Transverse colon (tissue), 4 donors: ENCODE measurements at regions not wholly inside any gene's neighbourhood (a gene's known extent, or its start where the extent isn't known, plus 50 kb on each side); places are given as distances from the start of the nearest gene placed in this dataset.

ENCODE experiments used
- DNase-seq: peaks from one replicate; pipeline ENCODE4 v3.0.0-alpha.2; 2019
- H3K27ac ChIP-seq, 4 donors: fragments of 200-600 bp; sonication (generic); 2 replicates each; pipeline ENCODE4 v1.5.1; 2016 to 2018; ENCODE audit warnings: inconsistent platforms in 4 of 4
- H3K27me3 ChIP-seq: fragments of 200-600 bp; sonication (generic); 2 replicates; pipeline ENCODE4 v1.5.1; 2017; ENCODE audit warnings: inconsistent platforms
- H3K36me3 ChIP-seq, 4 donors: fragments of 200-600 bp; sonication (generic); 2 replicates each; pipeline ENCODE4 v1.5.1; 2017 to 2019; ENCODE audit warnings: inconsistent platforms in 4 of 4
- H3K4me1 ChIP-seq, 4 donors: fragments of 200-600 bp; sonication (generic); 2 replicates each; pipeline ENCODE4 v1.5.1; 2017 to 2020; ENCODE audit warnings: inconsistent platforms in 4 of 4
- H3K4me3 ChIP-seq, 4 donors: fragments of 200-600 bp; sonication (generic); 1 replicate in 1 of 4; 2 replicates in 3 of 4; pipeline versions ENCODE4 v1.5.1 to v1.6.1; 2017 to 2019; ENCODE audit warnings: inconsistent platforms in 4 of 4
- H3K9me3 ChIP-seq, 2 donors: fragments of 200-600 bp; sonication (generic); 2 replicates each; pipeline ENCODE4 v1.5.1; 2017 to 2019; ENCODE audit warnings: inconsistent platforms in 2 of 2
- EP300 ChIP-seq: sonication (generic); formaldehyde crosslinking; IDR thresholded peaks from one replicate; pipeline ENCODE4 v1.6.1; 2017; ENCODE audit warnings: antibody characterized with exemption, low read depth
- POLR2A ChIP-seq: fragments of 450-650 bp; IDR thresholded peaks from one replicate; pipeline ENCODE4 v1.6.1; 2016; ENCODE audit warnings: antibody characterized with exemption, mild to moderate bottlenecking, moderate library complexity
- POLR2AphosphoS5 ChIP-seq, 3 donors: sonication (generic); formaldehyde crosslinking; IDR thresholded peaks; one replicate each; pipeline ENCODE4 v1.6.1; 2016; ENCODE audit warnings: antibody characterized with exemption in 3 of 3
- WGBS, 2 donors: methylation state at CpG; one replicate each; pipeline ENCODE4 v1.1.5; 2018; ENCODE audit warnings: low coverage in 1 of 2; 5-methylcytosine and 5-hydroxymethylcytosine counted together
- in situ Hi-C, 4 donors: fragments of 200-750 bp; cut with MboI; loops; one replicate each; pipeline versions ENCODE4 v1.15.0 to v1.15.1; 2017; ENCODE audit warnings: low sequenced_read_pairs in 3 of 4, low pct_ligation_motif_present in 1 of 4, low pct_unique_long_range_greater_than_20kb in 1 of 4
- intact Hi-C: fragments of 100-400 bp; cut with DNase I; formaldehyde crosslinking; loops from one replicate; pipeline ENCODE4 v1.15.1; 2023; ENCODE audit warnings: low total_unique reads
- TF ChIP-seq, protein P1 (sequence below), 5 experiments: fragments of 200-600 bp in 3 of 5; fragments of 450-650 bp in 2 of 5; sonication (generic) in 3 of 5; IDR thresholded peaks; 1 replicate in 2 of 5; 2 replicates in 3 of 5; pipeline ENCODE4 v1.5.1; 2016 to 2017; ENCODE audit warnings: antibody characterized with exemption in 5 of 5, inconsistent platforms in 3 of 5, mild to moderate bottlenecking in 2 of 5, moderate library complexity in 1 of 5

DNA sequence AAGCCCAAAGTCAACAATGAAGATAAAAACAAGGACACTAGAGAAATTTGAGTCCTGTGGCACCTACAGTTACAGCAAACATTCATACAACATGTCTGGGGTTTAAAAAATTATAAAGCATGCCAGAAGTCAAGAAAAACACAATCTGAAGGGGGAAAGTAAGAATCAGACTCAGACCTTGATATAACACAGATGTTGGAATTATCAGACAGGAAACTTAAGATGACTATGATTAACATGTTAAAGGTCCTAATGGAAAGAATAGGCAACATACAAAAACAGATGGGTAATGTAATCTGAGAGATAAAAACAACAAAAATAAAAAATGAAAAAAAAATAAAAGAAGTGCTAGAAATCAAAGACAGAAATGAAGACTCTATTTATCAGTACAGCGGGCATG lies 446.5 kb downstream of the SPRY1 start:
- 88 to 100% methylated on average over 1 of the region's 1 CpG for WGBS, 2 donors
- H3K27ac ChIP-seq = no peak overlapping the region
- no peaks in the 10 kb centered on the region for H3K36me3 ChIP-seq
- DNase-seq = no peak
- intact Hi-C loops (loop anchor here (5.0 kb wide), 1 partner anchor 261 kb away; no protein-coding TSS in a partner anchor), in situ Hi-C loops (no loop called here)
- no peaks in the 10 kb centered on the region for H3K27me3 ChIP-seq
- no peak overlapping the region for H3K4me3 ChIP-seq
- TF ChIP-seq POLR2AphosphoS5 (IDR thresholded peaks at IDR 0.05) (no peak), POLR2A (no peak), EP300 (no peak)
- TF ChIP-seq, protein P1, sequence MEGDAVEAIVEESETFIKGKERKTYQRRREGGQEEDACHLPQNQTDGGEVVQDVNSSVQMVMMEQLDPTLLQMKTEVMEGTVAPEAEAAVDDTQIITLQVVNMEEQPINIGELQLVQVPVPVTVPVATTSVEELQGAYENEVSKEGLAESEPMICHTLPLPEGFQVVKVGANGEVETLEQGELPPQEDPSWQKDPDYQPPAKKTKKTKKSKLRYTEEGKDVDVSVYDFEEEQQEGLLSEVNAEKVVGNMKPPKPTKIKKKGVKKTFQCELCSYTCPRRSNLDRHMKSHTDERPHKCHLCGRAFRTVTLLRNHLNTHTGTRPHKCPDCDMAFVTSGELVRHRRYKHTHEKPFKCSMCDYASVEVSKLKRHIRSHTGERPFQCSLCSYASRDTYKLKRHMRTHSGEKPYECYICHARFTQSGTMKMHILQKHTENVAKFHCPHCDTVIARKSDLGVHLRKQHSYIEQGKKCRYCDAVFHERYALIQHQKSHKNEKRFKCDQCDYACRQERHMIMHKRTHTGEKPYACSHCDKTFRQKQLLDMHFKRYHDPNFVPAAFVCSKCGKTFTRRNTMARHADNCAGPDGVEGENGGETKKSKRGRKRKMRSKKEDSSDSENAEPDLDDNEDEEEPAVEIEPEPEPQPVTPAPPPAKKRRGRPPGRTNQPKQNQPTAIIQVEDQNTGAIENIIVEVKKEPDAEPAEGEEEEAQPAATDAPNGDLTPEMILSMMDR (IDR thresholded peaks at IDR 0.05) = no peak
- H3K9me3 ChIP-seq = no peaks in the 10 kb centered on the region
- H3K4me1 ChIP-seq = peaks cover 0 to 3% (median 0%) of the 10 kb centered on the region in 4 donors

DNA sequence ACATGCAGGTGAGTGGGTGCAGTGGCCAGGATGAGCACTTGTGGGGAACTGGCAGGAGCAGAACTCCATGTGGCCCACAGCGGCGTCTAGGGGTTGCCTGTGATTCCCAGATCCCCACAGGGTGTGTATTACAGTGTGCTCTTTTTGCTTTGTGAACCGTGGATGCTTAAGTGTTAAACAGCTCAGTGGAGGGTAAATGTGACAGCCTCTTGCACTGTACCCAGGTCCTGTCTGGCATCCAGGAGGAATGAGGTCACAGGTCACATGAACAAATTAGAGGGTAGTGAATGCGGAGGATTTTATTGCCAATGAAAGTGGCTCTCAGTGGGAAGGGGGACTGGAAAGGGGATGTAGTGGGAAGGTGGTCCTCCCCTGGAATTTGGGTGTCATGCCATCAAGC lies 447.8 kb downstream of the SPRY1 start:
- TF ChIP-seq POLR2A (no peak), EP300 (no peak), POLR2AphosphoS5 (IDR thresholded peaks at IDR 0.05) (no peak)
- TF ChIP-seq, protein P1 (IDR thresholded peaks at IDR 0.05) = no peak
- no peak overlapping the region for H3K27ac ChIP-seq

DNA sequence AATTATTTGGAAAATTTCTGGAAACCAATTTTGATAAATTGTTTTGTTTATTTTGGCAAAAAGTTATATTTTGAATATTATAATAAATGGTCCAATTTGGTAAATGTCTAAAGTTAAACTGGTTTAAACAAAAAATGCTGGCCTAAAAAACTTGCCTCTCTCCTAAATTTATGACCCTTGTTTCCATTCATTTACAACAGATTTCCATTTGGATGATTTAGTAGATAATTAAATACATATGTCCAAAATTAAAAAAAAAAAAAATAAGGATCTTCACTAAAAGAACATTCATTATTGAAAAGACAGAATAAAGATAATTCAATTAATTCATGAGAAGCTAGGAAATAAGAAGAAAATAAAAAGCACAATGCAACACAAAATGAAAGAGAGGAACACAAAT lies 449.5 kb downstream of the SPRY1 start:
- no peak for DNase-seq
- peaks cover 0 to 3% (median 0%) of the 10 kb centered on the region in 4 donors for H3K4me1 ChIP-seq
- intact Hi-C loops (no loop called here), in situ Hi-C loops (no loop called here)
- TF ChIP-seq POLR2A (no peak), POLR2AphosphoS5 (IDR thresholded peaks at IDR 0.05) (no peak), EP300 (no peak)
- TF ChIP-seq, protein P1 (IDR thresholded peaks at IDR 0.05) = no peak
- H3K9me3 ChIP-seq = no peaks in the 10 kb centered on the region
- H3K27me3 ChIP-seq = no peaks in the 10 kb centered on the region
- H3K27ac ChIP-seq = no peak overlapping the region
- H3K36me3 ChIP-seq = no peaks in the 10 kb centered on the region
- H3K4me3 ChIP-seq = no peak overlapping the region

More for the DNA sequence above, 447.8 kb downstream of the SPRY1 start:
- Histone ChIP-seq H3K4me1 (peaks cover 0 to 3% (median 0%) of the 10 kb centered on the region in 4 donors), H3K4me3 (no peak overlapping the region), H3K27me3 (no peaks in the 10 kb centered on the region), H3K36me3 (no peaks in the 10 kb centered on the region), H3K9me3 (no peaks in the 10 kb centered on the region)
- intact Hi-C loops = loop anchor here (5.0 kb wide), 1 partner anchor 262 kb away; no protein-coding TSS in a partner anchor
- 73% methylated on average over 4 of the region's 4 CpGs; no CpG with 5 or more reads in 1 of the 2 donors for WGBS, 2 donors
- DNase-seq = no peak
- in situ Hi-C loops = no loop called here

DNA sequence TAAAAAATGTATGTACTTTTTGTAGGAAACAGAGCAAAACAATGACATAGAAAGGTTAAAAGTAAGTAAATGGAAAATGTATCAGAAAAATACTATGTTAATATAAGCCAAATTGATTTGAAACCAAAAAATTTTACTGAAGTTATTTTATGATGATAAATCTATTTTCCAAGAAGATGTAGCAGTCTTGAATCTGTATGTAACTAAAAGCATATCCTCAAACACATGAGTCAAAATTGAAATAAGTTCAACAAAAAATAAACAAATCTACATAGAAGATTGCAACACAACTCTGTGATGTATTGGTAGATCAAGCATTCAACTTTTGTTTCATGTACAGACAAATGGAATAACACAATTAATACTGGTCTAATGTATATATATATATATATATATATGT lies 450.0 kb downstream of the SPRY1 start:
- TF ChIP-seq POLR2AphosphoS5 (IDR thresholded peaks at IDR 0.05) (no peak), EP300 (no peak), POLR2A (no peak)
- TF ChIP-seq, protein P1 (IDR thresholded peaks at IDR 0.05) = no peak
- Histone ChIP-seq H3K4me3 (no peak overlapping the region), H3K36me3 (no peaks in the 10 kb centered on the region), H3K9me3 (no peaks in the 10 kb centered on the region), H3K27ac (no peak overlapping the region), H3K4me1 (no peaks in the 10 kb centered on the region), H3K27me3 (no peaks in the 10 kb centered on the region)
- intact Hi-C loops (no loop called here), in situ Hi-C loops (no loop called here)
- DNase-seq = no peak
